HG03565 (cell line): ENCODE measurements at regions not wholly inside any gene's neighbourhood (a gene's known extent, or its start where the extent isn't known, plus 50 kb on each side); places are given as distances from the start of the nearest gene placed in this dataset.

Experiments used
- ATAC-seq: cut with Tn5 transposase; IDR thresholded peaks from one replicate; pipeline ENCODE4 v1.9.1; 2021; ENCODE audit warnings: mild to moderate bottlenecking, moderate library complexity; ENCODE audit not compliant: unreplicated experiment

DNA sequence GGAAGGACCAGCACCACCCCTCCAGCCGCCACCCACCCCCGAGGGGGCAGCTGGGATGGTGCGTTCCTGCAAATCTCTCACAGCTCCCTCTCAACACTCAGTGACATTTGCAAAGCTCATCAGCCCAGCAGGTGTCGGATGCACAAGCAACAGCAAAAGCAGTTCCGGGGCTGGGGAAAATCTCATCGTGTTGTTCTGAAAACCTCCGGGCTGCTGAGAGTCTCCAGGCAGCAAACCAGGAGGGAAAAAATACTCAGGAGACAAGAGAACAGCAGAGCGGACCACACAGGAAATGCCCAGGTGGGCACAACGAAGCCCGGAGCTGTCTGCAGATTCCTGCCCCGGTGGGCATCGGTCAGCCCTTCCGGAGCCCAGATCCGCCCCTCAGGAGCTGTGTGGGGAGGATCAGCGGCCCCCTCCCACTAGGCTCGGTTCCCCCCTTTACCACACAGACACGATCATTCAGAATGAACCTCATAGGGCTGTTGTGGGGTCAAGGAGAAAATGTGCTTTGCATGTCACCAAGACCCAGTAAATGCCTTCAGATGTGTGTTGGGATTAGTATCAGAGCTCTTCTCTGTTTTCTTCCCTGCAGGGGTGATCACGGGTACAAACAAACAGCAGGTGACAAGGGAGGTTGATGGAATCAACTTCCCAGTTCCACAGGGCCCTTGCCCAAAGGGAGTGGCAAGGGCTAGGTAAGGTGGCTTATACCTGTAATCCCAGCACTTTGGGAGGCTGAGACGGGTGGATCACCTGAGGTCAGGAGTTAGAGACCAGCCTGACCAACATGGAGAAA is 127.0 kb upstream of the TIAM1 start:
- no peak for ATAC-seq

DNA sequence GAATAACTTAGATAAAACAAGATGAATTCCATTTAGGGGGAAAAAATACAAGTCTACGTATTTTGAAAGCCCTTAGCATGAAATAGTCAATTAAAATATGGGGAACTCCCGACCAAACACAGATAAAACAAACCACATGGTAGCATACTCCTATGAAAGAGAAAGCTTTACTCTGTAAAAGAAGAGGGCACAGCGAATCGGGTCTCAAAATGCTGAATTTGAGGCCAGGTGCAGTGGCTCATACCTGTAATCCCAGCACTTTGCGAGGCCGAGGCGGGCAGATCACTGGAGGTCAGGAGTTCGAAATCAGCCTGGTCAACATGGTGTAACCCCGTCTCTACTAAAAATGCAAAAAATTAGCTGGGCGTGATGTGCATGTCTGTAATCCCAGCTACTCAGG is 116.9 kb upstream of the TIAM1 start:
- ATAC-seq, result no peak

DNA sequence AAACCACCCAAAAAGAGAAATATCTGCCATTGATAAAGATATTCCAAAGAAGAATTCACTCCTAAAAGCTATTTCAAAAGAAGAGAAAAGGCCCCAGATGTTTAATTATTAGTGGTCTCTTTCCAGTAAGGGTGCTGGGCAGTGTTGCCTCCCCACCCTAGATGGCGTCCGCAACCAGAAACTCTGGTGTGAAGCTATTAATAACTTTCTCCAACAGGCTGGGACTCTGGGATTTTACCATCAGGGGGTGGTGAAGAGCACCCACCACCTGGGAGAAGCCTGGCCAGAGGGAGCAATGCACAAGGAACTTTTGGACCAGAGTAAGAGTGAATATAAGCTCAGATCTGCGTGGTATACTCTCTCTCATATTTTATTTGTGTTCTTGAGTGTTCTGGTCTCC is 115.4 kb upstream of the TIAM1 start:
- no peak for ATAC-seq

DNA sequence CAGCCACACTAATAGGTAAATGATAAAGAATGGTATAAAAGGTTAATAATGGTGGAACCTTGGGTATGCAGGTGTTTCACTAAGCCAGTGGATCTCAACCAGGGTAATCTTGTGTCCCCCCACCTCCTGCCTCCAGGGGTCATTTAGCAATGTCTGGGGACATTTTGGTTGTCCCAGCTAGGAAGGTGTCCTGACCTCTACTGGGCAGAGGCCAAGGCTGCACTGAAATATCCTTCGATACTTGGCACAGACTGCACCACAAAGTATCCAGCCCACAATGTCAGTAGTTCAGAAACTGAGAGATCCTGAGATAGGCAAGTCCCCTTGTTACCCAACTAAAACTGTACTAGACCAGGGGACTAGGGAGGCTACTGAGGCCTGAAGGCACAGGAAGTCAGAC is 113.6 kb upstream of the TIAM1 start:
- ATAC-seq, result no peak

DNA sequence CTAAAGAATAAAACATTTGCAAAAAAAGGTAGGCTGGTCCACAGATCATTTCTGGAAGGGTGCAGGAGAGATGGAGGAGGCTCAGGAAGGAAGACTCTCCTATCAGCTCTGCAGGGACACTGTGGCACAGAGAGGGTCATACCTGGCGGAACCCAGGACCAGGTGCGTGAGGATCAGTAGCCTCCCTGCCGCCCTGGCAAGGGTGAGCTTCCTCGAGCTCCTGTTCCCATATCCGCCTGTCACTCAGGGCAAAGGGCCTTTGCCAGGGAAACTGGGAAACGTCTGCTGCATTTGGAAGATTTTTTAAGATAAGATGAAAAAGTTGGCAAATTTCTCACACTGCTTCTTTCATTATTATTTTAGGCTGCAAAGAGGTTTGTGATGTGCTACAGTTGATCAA is 112.1 kb upstream of the TIAM1 start:
- no peak for ATAC-seq

DNA sequence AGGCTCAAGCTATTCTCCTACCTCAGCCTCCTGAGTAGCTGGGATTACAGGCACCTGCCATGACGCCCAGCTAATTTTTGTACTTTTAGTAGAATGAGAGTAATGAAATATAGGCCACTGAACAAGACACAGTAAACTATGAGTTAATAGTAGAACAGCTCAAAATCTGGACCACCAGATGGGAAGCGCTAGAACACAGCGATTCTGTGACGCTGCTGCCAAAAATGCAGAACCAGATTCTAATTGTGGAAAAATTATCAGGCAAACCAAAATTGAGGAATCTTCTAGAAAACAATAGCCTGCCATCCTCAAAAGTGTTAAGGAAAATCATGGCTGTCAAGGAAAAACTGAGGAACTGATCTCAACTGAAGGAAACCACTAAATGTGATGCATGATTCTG is 111.4 kb upstream of the TIAM1 start:
- ATAC-seq, result no peak

DNA sequence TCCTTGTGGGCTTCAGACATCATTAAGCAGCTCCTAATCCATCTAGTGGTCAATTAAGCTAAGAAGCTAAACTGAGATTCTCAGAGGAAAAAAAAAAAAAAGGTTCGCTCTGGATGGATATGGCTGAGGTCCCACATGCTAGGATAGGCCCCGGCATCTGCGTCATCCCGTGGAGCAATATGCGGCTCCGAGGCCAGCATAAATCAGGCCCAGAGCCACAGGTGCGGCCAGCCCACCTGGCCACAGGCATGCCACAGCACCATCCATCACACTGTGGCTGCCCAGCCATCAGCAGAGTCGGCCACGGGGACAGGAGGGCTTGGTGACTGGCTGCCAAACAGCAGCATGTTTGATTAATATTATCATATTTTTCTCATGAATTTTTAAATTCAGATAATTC is 106.9 kb upstream of the TIAM1 start:
- ATAC-seq, result no peak

DNA sequence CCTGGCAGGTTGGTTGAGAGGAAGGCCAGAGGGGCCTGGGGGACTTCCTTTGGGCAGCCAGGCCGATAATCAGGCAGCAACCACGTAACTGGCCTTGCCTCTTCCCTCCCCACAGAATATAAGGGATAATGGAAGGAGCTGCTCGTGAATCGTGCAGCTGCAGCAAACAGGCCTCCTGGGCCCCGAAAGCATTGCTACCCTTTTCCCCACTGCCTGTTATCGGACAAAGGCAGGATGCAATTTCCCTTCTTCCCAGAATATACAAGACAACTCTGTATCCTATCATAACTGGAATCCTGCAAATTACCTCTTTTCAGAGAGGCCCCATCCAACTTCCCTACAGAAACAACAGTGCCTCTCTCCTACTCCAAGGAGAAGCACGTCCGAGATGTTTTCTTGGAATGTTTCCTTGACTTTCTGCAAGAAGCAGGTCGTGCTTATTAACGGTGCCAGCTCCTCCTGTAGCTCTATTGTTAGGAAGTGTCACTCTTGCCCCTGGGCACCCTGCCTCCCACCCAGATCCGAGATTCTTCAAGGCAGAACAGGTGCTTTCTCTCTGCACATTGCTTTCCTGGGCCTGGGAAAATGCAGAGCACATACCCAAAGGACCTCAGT is 106.0 kb upstream of the TIAM1 start:
- no peak for ATAC-seq

DNA sequence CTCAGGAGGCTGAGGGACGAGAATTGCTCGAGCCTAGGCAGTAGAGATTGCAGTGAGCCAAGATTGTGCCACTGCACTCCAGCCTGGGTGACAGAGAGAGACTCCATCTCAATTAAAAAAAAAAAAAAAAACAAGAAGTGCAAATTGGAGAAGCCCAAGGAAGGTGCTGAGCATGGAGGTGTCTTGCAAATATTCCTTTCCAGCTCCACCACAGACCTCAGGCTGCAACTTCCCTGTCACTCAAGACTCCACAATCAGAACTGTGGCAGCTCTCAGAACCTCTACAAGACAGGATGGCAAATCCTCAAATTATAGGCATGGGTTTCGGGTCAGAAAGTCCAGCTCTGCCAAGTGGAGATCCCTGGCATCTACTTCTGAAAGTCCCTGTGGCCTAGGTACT is 104.4 kb upstream of the TIAM1 start:
- no peak for ATAC-seq

DNA sequence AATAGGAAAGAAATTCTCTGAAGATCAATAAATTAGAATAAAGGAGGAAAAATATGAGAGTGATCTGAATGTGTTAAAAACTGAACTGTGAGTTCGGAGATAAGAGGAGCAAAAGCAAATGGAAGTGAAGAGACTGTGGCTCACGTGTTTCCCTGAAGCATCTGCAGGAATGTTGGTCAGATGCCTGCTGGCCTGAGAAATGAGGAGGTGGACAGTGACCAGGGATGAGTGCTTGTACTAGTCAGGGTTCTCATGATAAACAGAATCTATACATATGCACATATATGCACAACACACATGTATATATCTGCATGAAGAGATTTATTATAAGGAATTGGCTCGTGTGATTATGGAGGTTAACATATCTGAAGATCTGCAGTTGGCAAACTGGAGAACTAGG is 103.4 kb upstream of the TIAM1 start:
- ATAC-seq, result no peak

DNA sequence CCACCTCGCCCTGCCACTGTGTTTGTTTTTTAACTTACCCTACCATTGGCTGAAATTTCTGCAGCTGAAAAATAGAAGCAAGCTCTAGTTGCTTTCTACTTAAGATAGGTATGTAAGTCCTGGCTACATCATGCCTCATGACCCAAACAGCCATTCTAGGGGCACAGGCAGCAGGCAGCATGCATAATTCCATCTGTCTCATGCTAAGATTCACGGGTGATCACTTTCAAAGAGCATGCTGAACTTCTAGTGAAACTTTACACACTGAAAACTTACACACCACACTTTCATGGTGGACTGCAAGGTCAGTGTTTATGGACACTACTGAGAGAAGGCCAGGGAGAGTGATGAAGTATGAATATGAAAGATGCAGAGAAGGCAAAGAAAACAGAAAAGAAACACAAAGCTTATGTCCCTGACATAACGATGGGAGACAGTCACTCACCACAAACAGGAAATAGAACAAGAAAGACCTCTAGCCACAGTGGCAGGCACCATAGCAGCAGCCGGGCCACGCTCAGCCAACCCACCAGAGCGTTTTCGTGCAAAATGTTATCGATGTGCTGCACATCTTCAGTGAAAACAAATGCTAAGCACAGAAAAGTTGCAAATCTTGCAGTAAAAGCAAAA is 102.3 kb upstream of the TIAM1 start:
- ATAC-seq, result peak; percentile 77

DNA sequence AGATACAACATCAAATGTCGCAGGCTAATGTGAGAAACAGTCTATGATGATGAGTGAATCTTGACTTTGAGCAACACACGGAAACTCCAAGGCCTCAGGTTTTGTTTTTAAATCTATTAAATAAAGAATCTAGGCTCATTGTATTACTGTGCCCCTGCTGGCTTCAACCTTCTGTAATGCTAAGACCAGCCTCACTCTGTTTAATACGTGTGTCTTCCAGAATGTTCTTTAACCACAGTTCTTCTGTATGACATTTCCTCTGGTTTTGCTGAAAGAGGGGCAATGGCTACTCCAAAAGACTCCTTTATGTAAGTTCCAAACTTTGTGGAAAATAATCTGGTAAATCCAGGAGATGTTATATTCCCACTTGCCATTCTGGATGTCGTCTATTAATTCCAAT is 101.1 kb upstream of the TIAM1 start:
- ATAC-seq, result no peak

DNA sequence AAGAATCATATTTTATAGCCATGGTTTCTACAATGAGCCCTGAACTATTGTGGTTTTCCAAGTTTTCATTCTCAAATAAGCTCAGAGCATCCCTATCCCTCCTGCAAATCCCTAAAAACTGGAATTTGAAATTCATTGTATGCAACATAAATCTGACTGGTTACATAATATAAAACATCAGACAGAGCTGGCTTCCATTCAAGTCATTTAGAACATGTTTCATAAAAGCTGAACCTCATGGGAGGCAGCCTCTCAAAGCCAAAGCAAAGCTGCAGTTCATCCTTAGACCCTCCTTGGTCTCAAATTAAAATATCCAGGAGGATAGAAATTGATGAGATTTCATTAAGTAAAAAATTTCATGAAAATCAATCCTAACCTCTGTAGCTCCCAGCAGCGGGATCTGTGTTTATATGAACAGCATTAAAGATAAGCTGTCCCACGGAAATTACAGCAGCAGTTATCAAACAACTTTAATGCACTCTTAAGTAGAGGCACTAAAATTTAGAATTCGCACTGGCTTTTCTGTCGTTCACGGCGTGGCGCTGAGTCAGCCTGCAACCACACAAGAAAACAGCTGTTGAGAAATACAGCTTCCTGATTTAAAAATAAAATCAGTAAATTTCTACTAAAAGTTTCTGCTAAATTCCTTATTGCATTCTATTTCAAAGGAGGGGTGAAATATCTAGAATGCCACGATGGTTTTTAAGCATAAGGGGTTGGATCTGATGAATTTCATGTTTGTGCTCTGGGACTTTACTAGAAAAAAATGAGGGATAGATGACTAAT is 99.9 kb upstream of the TIAM1 start:
- no peak for ATAC-seq

DNA sequence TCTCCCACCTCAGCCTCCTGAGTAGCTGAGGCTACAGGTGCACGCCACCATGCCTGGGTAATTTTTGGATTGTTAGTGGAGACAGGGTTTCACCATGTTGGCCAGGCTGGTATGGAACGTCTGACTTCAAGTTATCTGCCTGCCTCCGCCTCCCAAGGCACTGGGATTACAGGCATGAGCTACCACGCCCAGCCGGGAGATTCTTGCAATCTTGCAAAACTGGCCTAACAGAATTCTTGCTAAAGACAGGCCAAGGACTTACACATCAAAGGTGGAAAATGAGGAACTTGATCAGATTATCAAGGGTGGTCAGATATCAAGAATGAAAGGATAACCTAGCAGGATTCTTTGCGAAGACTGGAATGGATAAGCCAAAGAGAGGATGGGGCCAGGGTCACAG is 98.3 kb upstream of the TIAM1 start:
- no peak for ATAC-seq

DNA sequence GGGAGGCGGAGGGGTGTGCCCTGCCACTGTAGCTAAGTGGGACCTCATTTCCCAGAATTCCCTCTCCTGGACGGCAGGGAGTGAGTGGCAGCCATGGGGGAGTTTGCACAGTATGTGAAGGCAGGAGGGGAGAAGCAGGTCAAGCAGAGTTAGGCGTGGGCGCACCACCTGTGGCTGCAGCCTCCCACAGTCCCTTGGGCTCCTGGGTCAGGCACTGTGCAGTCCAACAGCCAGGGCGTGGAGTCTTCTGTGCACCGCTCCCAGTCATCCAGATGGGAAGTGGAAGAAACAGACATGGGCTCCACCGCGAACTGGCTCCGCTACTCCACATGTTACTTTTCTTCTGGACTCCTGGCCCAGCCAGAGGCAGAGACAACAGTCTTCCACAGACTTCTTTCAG is 85.4 kb upstream of the TIAM1 start:
- ATAC-seq, result no peak

DNA sequence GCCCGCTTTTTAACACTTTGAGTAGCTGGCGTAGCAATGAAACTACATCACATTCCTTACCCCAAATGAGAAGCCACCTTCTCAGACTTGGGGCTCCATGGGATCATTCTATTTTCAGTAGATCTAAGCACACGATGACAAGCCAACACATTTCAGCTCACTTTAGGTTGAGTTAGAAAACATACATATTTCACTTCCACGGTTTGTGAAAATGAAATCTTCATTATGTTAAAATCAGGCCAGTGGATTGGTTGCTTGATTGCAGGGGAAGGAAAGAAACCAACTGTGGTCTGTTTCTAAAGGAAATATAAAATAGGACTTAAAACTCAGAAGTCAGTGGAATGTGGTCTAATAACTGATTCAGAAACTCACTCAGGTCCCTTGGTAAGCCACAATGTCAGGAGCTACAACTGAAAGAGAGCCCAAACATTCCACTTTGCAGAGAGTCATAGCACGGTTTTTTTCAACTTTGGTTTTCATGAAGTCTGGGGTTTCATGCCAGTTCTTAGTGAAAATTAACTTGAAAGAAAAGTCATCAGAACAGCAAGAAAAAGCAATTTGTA is 82.3 kb upstream of the TIAM1 start:
- ATAC-seq, result no peak

DNA sequence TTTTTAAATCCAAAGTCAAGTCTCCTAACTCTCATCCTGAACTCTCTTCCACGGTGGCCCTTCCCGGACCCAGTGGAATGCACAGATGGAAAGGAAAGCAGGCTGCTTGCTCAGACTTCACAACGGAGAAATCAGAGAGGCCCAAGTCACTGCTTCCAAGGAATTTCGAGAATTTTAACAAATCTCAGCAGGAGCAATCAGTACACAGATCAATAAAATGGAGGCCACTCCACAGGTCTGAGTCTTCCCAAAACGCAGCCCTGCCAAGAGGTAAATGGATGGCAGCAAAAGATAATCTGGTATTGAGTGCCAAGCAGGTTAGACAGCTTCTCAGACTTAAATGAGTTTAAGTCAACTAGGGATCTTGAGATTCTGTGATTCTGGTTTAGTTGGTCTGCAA is 81.1 kb upstream of the TIAM1 start:
- ATAC-seq, result no peak

DNA sequence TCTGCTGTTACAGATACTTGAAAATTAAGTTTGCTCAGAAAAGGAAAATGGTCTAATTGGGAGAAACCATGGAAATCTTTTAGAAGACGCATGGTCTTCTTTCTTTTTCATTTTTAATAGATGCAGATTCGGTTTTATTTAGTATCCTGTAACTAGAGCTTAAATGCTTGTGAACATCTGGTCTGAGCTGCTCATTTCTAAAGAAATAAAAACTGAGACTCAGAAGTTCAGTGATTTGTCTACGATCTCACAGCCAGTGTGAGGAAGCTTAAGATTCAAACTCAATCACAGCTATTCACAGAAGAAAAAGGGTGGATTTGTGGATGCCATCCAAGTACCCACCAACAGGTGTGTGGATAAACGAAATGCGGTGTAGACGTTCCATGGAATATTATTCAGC is 80.0 kb upstream of the TIAM1 start:
- no peak for ATAC-seq

DNA sequence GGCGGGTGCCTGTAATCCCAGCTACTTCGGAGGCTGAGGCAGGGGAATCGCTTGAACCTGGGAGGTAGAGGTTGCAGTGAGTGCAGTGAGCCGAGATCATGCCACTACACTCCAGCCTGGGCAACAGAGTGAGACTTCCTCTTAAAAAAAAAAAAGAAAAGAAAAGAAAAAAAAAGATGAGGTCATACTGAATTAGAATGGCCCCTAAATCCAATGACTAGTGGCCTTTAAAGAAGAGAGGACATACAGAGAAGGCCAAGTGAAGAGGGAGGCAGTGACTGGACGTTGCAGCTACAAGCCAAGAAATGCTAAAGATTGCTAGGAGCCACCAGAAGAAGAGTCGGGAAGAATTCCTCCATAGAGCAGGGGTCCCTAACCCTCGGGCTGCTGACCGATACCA is 76.9 kb upstream of the TIAM1 start:
- no peak for ATAC-seq

DNA sequence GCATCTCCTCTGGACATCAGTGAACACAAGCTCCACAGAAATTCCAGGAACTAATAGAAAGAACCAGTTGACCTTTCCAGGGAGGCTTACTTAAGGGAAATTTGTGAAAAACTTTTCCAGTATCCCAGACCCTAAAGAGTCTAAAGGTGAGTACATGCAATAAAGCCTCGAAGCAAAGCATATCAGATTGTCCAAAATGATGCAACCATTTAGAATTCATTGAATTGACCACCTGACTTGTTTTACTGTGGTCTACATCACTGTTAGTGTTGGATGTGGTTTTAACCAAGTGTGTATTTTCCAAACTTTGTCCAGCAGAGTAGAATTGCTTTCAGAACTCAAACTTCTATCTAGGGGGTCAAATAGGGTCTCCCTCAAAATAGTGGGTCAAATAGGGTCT is 76.3 kb upstream of the TIAM1 start:
- no peak for ATAC-seq

DNA sequence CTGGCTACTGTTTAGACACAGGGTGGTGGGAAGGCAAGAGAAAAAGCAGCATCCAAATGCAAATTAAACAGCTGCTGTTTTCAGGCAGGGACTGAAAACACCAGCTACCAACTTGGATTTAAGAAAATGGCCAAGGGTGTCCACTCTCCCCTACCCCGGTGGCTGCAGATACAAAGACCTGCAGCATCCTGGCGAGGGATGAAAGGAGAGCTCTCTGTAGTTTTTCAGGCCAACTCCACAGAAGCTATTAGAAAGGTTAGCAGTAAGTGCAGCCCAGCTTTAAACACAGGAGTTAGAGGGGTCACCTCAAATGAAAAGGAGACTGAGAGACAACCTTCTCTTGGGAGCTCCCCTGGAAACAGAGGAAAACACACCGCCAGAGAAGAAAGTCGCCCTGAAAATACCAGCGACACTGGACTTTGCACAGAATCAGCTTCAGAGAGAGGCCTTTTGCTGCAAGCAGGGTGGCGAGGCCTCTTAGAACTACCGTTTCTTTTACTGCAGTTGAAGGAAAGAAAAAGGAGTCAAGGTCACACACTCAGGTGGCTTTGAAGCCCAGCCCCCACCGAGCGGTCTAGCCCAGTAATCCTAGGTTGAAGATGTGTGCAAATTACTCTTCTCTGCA is 74.4 kb upstream of the TIAM1 start:
- no peak for ATAC-seq
